Stimulated activated naive CD8-positive, alpha-beta T cell treated with anti-CD3 and anti-CD28 coated beads, Interleukin-15, amount 100 ng/mL, for 72 hours (primary cell): ENCODE measurements at regions not wholly inside any gene's neighbourhood (a gene's known extent, or its start where the extent isn't known, plus 50 kb on each side); places are given as distances from the start of the nearest gene placed in this dataset.

Experiments
- ATAC-seq: fragments of 150-1000 bp; cut with Tn5 transposase; 2 replicates; pipeline ENCODE4 v1.10.0; 2021; ENCODE audit warnings: mild to moderate bottlenecking, moderate library complexity
- DNase-seq, 2 donors: peaks; one replicate each; pipeline ENCODE4 v3.0.0; 2021 to 2022
- H3K27ac Mint-ChIP-seq, 2 donors: one replicate each; pipeline ENCODE4 v1.8.0; 2022; ENCODE audit warnings: mild to moderate bottlenecking in 2 of 2, mixed read lengths in 2 of 2, moderate library complexity in 2 of 2
- H3K27me3 Mint-ChIP-seq: one replicate; pipeline ENCODE4 v1.8.0; 2022; ENCODE audit warnings: mixed read lengths
- H3K4me1 Mint-ChIP-seq: one replicate; pipeline ENCODE4 v1.8.0; 2022; ENCODE audit warnings: mild to moderate bottlenecking, mixed read lengths
- H3K4me3 Mint-ChIP-seq, 2 donors: one replicate each; pipeline ENCODE4 v1.8.0; 2022; ENCODE audit warnings: mild to moderate bottlenecking in 2 of 2, mixed read lengths in 2 of 2, moderate library complexity in 1 of 2
- H3K9me3 Mint-ChIP-seq, 2 donors: one replicate each; pipeline ENCODE4 v1.8.0; 2022; ENCODE audit warnings: mixed read lengths in 2 of 2

DNA sequence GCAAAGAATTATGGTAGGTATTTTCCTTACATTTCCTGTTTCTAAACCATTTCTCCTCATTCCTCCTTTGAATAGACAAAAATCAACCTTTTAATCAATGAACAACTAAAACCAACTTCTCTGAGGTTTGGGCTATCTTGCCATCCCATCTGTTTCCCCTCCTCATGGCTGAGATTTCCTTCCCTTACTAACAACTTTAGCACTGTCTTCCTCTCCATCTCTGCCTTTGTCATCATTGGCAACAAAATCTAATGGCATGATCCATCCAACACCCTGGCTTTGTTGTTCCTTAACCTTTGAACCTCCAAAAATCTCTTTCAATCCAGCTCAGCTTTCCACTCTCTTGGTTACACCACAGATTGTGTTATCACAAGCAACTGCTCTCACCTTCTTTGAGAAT is 95.3 kb upstream of the FAM136A start:
- Mint-ChIP-seq H3K4me3 (no peak overlapping the region), H3K9me3 (peaks cover 0 to 4% of the 10 kb centered on the region in 2 donors), H3K27me3 (peaks cover 9% of the 10 kb centered on the region), H3K4me1 (no peaks in the 10 kb centered on the region), H3K27ac (no peak overlapping the region)
- ATAC-seq (no peak), DNase-seq (no peak)

DNA sequence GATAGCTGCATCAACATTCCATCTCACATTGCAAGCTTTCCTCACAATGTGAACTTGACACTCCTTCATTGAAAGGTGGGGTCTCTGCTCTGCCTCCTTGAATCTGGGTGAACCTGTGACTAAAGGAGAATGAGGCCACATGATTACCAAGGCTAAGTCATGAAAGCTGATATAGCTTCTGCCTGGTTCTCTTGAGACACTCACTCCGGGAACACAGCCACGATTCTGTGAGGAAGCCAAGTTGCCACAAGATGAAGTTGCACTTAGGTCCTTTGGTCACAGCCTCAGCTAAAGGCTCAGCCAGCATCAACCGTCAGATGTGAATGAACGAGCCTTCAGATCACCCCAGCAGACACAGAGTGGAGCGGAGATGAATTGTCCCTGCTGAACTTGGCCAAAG is 94.7 kb upstream of the FAM136A start:
- Mint-ChIP-seq H3K4me1 (no peaks in the 10 kb centered on the region), H3K4me3 (no peak overlapping the region), H3K27ac (peak overlapping the region in 1 of 2 donors; percentile 75), H3K27me3 (peaks cover 9% of the 10 kb centered on the region), H3K9me3 (peaks cover 0 to 4% of the 10 kb centered on the region in 2 donors)
- DNase-seq (no peak), ATAC-seq (no peak)

DNA sequence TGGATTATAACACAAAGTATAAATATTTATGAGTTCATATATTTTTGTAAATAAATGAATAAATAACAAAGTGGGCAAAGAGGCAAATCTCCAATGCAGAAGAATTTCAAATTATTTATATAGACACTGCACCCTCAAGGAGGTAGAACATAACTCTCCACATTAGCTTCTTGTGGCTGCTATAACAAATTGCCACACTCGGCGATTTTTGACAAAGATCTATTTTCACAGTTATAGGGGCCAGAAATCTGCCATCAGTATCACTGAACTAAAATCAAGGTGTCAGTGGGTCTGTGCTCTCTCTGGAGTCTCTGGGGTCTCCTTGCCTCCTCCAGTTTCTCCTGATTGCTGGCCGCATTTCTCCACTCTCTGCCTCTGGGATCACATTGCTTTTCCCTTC is 92.0 kb upstream of the FAM136A start:
- DNase-seq (no peak), ATAC-seq (no peak)
- peaks cover 8% of the 10 kb centered on the region for H3K27me3 Mint-ChIP-seq
- H3K27ac Mint-ChIP-seq = no peak overlapping the region
- peaks cover 0 to 4% of the 10 kb centered on the region in 2 donors for H3K9me3 Mint-ChIP-seq
- no peaks in the 10 kb centered on the region for H3K4me1 Mint-ChIP-seq
- no peak overlapping the region for H3K4me3 Mint-ChIP-seq

DNA sequence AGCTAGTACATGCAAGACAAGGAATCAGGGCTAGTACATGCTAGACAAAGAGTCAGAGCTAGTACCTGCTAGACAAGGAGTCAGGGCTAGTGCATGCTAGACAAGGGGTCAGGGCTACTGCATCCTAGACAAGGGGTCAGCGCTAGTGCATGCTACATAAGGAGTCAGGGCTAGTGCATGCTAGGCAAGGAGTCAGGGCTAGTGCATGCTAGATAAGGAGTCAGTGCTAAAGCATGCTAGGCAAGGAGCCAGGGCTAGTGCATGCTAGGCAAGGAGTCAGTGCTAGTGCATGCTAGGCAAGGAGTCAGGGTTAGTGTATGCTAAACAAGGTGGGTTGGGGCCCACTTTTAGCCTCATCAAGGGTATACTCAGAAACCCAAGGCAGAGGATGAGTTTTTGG is 90.1 kb upstream of the FAM136A start:
- Mint-ChIP-seq H3K4me3 (no peak overlapping the region), H3K9me3 (peaks cover 0 to 4% of the 10 kb centered on the region in 2 donors), H3K4me1 (no peaks in the 10 kb centered on the region), H3K27me3 (no peaks in the 10 kb centered on the region), H3K27ac (no peak overlapping the region)
- DNase-seq (no peak), ATAC-seq (no peak)

DNA sequence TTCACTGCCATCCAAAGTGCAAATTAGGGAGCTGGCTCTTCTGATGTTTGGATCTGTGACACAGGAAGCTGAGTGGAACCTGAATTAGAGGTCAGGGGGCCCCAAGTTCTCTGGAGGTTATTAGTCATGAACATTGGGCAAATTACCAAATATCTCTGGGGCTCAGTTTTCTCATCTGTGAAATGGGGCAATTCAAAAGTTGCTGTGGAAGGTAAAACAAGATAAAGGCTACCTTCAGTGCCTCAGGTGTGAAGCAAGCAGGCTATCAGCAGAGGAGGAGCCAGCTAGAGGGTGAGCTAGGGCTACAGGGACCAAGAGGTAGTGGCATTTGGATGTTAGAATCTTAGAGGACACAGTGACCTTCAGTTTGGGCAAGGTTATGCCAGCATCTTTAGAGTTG is 89.4 kb upstream of the FAM136A start:
- H3K9me3 Mint-ChIP-seq = peaks cover 0 to 4% of the 10 kb centered on the region in 2 donors
- no peak overlapping the region for H3K4me3 Mint-ChIP-seq
- no peak for DNase-seq
- H3K4me1 Mint-ChIP-seq = no peaks in the 10 kb centered on the region
- H3K27ac Mint-ChIP-seq = no peak overlapping the region
- H3K27me3 Mint-ChIP-seq = no peaks in the 10 kb centered on the region
- ATAC-seq = no peak

DNA sequence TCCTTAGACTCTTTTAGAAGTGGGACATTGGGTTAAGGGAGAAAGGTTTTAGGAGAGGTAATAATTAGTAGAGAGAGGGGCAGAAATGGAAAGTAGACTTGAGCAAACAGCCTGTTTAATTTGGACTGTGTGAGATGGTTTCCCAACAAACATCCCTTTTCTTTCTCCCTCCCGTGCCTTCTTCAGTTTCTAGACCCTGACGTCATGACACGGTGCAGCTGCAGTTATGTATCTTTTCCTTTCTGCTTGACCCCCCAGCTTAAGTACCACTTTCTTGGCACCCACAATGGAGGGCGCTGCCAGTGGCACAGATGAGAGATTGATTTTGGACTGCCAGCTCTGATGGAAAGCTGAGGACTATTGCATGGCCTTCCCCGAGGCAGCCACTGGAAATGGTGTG is 86.9 kb upstream of the FAM136A start:
- Mint-ChIP-seq H3K4me3 (no peak overlapping the region), H3K9me3 (no peaks in the 10 kb centered on the region), H3K27me3 (no peaks in the 10 kb centered on the region), H3K4me1 (no peaks in the 10 kb centered on the region), H3K27ac (no peak overlapping the region)
- ATAC-seq (no peak), DNase-seq (no peak)

DNA sequence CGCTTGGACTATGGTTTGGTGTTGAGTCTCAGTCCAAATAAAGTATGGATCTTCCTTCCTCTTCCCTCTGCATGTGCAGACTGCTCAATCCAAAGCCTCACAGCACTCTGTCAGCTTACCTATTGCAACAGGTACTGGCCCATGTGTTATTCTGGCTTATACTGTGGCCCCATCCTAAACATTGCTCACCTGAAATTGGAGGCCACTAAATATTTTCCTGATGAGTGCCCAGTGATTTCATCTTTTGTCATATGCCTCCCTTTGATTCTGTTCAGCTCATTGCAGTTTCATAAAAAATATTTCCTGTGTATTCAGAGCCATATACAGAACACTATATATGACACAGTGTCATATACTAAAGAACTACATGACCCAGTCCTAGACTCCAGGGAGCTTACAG is 86.3 kb upstream of the FAM136A start:
- no peaks in the 10 kb centered on the region for H3K27me3 Mint-ChIP-seq
- no peak for DNase-seq
- H3K27ac Mint-ChIP-seq = no peak overlapping the region
- no peaks in the 10 kb centered on the region for H3K9me3 Mint-ChIP-seq
- no peak overlapping the region for H3K4me3 Mint-ChIP-seq
- no peak for ATAC-seq
- no peaks in the 10 kb centered on the region for H3K4me1 Mint-ChIP-seq

DNA sequence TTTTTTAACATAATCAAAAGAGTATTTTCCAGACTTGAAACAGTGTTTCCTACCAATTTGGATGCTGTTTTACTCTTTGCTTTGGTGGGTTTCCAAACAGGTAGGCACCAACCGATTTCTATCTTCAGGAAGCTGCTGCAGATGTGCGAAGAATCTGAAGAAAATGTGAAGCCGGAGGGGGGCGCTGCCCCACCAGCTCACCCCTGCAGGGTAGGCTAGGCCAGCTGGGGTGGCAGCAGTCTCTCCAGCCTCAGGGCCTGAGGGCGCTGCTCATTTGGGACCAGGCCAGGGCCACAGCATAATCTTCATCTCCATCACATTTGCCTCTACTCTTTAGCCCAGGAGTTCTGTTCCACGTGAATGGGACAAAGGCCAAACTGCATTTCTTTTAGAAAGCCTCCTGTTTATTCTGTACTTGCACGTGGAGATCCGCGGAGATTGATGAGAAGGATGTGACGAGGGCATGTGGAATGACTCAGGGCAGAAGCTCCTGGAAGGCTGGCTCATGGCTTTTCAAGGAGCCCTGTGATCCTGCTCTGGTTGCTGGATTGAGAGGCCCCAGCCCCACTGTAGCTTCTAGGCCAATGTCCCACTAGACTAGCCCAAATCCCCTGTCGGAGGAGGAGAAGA is 84.2 kb upstream of the FAM136A start:
- Mint-ChIP-seq H3K9me3 (no peaks in the 10 kb centered on the region), H3K4me3 (no peak overlapping the region), H3K27me3 (no peaks in the 10 kb centered on the region), H3K27ac (peak overlapping the region; percentile 14 to 54), H3K4me1 (peaks cover 9% of the 10 kb centered on the region)
- ATAC-seq (no peak), DNase-seq (no peak)

DNA sequence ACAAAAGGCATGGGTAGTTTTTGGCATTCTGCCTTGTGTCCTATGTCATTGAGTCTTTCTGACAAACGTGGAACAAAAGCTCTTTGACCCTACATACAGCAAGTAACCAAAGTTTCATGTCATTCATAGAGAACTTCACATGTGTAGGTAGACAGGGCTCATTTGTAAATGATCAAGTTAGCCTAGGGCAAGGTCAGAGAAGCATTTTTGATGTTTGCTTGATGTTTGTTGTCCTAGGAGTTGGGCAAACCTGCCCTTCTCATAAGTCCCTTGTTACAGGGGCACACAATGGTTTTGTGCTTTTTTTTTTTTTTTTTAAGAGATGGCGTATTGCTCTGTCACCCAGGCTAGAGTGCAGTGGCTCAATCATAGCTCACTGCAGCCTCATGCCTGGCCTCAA is 83.3 kb upstream of the FAM136A start:
- peaks cover 9% of the 10 kb centered on the region for H3K4me1 Mint-ChIP-seq
- no peaks in the 10 kb centered on the region for H3K27me3 Mint-ChIP-seq
- no peak overlapping the region for H3K4me3 Mint-ChIP-seq
- ATAC-seq (no peak), DNase-seq (no peak)
- H3K27ac Mint-ChIP-seq = no peak overlapping the region
- no peaks in the 10 kb centered on the region for H3K9me3 Mint-ChIP-seq

DNA sequence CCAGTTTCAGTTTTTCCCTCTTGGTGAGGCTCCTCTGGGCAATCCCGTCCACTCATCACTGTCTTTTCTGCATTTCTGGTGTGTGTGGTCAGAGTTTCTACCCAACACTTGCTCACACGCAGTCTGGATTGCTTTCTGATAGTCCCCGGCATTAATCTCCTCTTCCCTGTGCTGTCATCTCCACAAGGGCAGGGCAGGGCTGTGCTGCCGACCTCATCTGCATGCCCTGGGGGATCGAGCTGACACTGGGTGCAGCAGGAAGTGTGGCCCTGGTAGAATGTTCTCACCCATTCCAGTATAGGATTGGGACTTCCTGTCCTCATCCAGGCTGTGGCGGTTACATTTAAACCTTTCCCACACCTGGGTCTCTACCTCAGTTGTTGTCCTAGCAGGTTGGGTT is 80.0 kb upstream of the FAM136A start:
- ATAC-seq = no peak
- peak overlapping the region in 1 of 2 donors; percentile 72 for H3K27ac Mint-ChIP-seq
- H3K4me1 Mint-ChIP-seq = peaks cover 9% of the 10 kb centered on the region

DNA sequence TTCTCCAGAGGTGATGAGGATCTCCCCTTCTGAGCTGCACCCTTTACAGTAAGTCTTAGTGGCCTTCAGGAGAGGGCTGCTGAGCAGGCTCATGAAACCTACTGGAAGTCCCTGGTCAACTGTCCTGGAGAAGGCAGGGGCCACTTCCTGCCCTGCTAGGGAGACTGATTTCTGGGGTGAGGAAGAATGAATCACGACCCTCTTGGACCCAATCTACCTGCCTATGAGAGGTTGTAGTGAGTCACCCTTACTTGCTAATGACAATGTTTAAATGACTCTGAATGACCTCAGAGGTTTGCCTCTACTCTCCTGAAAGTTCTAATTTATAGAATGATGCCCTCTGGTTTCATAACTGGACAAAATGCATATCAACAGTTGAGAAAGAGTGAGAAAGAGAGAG is 79.4 kb upstream of the FAM136A start:
- ATAC-seq (peak; percentile 45), DNase-seq (no peak)
- no peaks in the 10 kb centered on the region for H3K27me3 Mint-ChIP-seq
- peaks cover 9% of the 10 kb centered on the region for H3K4me1 Mint-ChIP-seq
- no peak overlapping the region for H3K4me3 Mint-ChIP-seq
- no peaks in the 10 kb centered on the region for H3K9me3 Mint-ChIP-seq
- no peak overlapping the region for H3K27ac Mint-ChIP-seq

More for the DNA sequence above, 80.0 kb upstream of the FAM136A start:
- H3K27me3 Mint-ChIP-seq = no peaks in the 10 kb centered on the region
- no peak for DNase-seq
- H3K9me3 Mint-ChIP-seq = no peaks in the 10 kb centered on the region
- H3K4me3 Mint-ChIP-seq = no peak overlapping the region

DNA sequence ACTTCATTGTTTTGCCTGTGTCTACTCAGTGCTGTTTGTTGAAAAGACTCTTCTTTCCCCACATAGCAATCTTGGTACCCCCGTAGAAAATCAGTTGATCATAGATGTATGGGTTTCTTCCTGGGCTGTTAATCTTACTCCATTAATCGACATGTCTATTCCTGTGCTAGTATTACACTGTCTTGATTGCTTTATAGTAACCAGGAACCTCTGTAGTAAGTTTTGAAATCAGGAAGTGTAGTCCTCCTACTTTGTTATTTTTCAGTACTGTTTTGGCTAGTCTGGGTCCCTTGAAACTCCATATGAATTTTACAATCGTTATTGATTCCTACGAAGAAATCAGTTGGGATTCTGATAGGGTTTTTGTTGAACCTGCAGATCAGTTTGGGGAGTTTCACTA is 78.8 kb upstream of the FAM136A start:
- Mint-ChIP-seq H3K4me1 (peaks cover 9% of the 10 kb centered on the region), H3K27ac (no peak overlapping the region), H3K4me3 (no peak overlapping the region), H3K27me3 (no peaks in the 10 kb centered on the region), H3K9me3 (no peaks in the 10 kb centered on the region)
- no peak for DNase-seq
- ATAC-seq = no peak

DNA sequence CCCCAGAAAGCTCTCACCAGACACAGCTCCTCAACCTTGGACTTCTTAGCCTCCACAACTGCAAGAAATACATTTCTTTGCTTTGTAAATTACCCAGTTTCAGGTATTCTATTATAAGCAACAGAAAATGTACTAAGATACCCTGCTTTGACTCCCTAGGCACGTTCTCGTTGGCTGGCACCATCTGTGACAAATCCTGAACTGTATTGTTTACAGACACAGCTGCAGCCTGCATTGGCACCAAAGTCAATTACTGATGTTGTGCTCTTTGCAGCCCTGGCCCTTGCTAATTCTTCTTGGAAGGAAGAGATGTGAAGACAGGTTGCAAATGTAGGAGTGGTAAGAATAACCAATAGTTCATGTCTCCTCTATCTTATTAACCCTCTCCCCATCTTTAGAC is 72.7 kb upstream of the FAM136A start:
- DNase-seq = no peak
- H3K4me3 Mint-ChIP-seq = no peak overlapping the region

DNA sequence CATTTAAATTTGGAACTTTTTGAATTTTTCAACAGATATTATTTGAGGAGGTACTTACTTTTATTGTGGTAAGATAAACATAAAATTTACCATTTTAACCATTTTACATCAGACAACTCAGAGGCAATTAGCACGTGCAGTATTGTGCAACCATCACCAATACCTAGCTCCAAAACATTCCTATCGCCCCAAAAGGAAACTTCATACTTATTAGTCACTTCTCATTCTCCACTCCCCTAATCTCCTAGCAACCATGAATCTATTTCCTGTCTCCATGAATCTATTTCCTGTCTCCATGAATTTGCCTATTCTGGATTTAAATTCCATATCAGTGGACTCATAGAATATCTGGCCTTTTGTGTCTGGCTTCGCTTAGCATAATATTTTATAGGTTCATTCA is 69.9 kb upstream of the FAM136A start:
- H3K4me1 Mint-ChIP-seq = no peaks in the 10 kb centered on the region
- no peaks in the 10 kb centered on the region for H3K27me3 Mint-ChIP-seq
- H3K4me3 Mint-ChIP-seq = no peak overlapping the region
- DNase-seq (no peak), ATAC-seq (no peak)
- no peaks in the 10 kb centered on the region for H3K9me3 Mint-ChIP-seq
- no peak overlapping the region for H3K27ac Mint-ChIP-seq

More for the DNA sequence above, 72.7 kb upstream of the FAM136A start:
- H3K9me3 Mint-ChIP-seq = no peaks in the 10 kb centered on the region
- no peak for ATAC-seq
- no peaks in the 10 kb centered on the region for H3K4me1 Mint-ChIP-seq
- no peak overlapping the region for H3K27ac Mint-ChIP-seq
- H3K27me3 Mint-ChIP-seq = no peaks in the 10 kb centered on the region

DNA sequence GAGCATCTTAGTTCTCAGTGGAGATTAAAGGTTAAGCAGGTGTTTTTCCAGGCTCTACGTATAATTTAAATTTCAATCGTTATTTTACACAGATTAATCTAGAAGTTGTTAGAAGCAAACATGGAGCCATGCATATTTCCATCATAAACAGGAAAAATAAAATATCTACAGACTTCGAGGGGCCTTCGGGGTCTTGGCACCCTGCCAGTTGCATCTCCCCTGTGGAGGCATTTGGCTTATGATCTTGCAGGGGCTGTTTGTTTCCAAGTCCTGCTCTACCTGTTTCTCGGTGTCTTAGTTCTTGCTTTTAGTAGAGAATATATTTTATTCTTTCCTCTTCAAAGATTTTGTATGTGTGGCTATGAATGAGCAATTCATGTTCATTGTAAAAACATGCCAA is 67.2 kb upstream of the FAM136A start:
- Mint-ChIP-seq H3K9me3 (no peaks in the 10 kb centered on the region), H3K27ac (no peak overlapping the region), H3K27me3 (no peaks in the 10 kb centered on the region), H3K4me1 (no peaks in the 10 kb centered on the region), H3K4me3 (no peak overlapping the region)
- DNase-seq = no peak
- no peak for ATAC-seq

DNA sequence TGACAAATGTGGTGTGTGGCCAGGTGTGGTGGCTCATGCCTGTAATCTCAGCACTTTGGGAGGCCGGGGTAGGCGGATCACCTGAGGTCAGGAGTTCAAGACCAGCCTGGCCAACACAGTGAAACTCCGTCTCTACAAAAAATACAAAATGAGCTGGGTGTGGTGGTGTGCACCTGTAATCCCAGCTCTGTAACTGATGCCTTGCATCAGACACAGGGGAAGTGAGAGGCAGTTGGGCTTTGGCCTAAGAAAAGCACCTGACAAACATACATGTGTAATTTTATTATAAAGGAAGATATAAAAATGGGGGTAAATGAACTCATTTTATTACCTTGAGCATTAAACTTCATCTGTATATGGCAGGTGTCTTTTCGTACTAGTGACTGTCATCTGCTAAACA is 66.7 kb upstream of the FAM136A start:
- H3K4me1 Mint-ChIP-seq = no peaks in the 10 kb centered on the region
- H3K27me3 Mint-ChIP-seq = no peaks in the 10 kb centered on the region
- DNase-seq = no peak
- peak overlapping the region in 1 of 2 donors; percentile 29 for H3K27ac Mint-ChIP-seq
- no peaks in the 10 kb centered on the region for H3K9me3 Mint-ChIP-seq
- ATAC-seq = no peak
- no peak overlapping the region for H3K4me3 Mint-ChIP-seq

DNA sequence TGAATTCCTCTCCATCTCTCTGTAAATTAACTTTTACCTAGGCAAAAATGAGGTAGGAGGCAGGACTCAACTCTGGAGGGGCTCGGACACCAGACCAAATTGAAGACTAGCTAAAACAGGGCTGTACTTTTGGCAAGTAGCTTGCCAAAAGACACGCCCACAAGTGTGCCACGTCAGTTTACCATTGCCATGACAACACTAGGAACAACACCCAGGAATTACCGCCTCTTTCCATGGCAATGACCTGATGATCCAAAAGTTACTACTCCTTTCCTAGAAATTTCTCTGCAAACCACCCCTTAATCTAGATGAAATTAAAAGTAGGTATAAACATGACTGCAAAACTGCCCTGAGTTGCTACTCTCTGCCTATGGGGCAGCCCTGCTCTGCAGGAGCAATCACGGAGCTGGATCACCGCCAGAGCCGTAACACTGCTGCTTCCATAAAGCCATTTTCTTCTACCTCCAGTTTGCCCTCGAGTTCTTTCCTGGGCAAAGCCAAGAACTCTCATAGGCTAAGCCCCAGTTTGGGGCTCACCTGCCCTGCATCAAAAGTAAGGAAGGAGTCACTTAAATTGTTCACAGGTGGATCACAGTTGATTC is 66.0 kb upstream of the FAM136A start:
- Mint-ChIP-seq H3K4me3 (no peak overlapping the region), H3K4me1 (no peaks in the 10 kb centered on the region), H3K27ac (peak overlapping the region in 1 of 2 donors; percentile 54), H3K27me3 (no peaks in the 10 kb centered on the region), H3K9me3 (no peaks in the 10 kb centered on the region)
- ATAC-seq = no peak
- DNase-seq = no peak
